Prostate gland (tissue), 2 donors: ENCODE measurements at regions not wholly inside any gene's neighbourhood (a gene's known extent, or its start where the extent isn't known, plus 50 kb on each side); places are given as distances from the start of the nearest gene placed in this dataset.

Experiments used
- CTCF ChIP-seq, 4 experiments: fragments of 200-600 bp in 2 of 4; fragments of 450-650 bp in 2 of 4; sonication (generic) in 2 of 4; IDR thresholded peaks; 1 replicate in 3 of 4; 2 replicates in 1 of 4; pipeline ENCODE4 v1.5.1; 2016 to 2019; ENCODE audit warnings: antibody characterized with exemption in 4 of 4, mild to moderate bottlenecking in 2 of 4, moderate library complexity in 2 of 4
- POLR2AphosphoS5 ChIP-seq: sonication (generic); formaldehyde crosslinking; IDR thresholded peaks from one replicate; pipeline ENCODE4 v1.6.1; 2017; ENCODE audit warnings: antibody characterized with exemption

- no peak for TF ChIP-seq POLR2AphosphoS5
- no peak for TF ChIP-seq CTCF (IDR thresholded peaks at IDR 0.05)
Observed at GRCh38 chr6:104003803-104004516, 855.8 kb downstream of the HACE1 start.
